Esophagus squamous epithelium (tissue), 4 donors: ENCODE measurements at regions not wholly inside any gene's neighbourhood (a gene's known extent, or its start where the extent isn't known, plus 50 kb on each side); places are given as distances from the start of the nearest gene placed in this dataset.

Source experiments
- CTCF ChIP-seq, 6 experiments: fragments of 450-650 bp in 4 of 6; fragments of 200-600 bp in 2 of 6; sonication (generic) in 2 of 6; IDR thresholded peaks; one replicate each; pipeline ENCODE4 v1.5.1; 2016 to 2019; ENCODE audit warnings: antibody characterized with exemption in 6 of 6, mild to moderate bottlenecking in 4 of 6, moderate library complexity in 4 of 6
- POLR2A ChIP-seq, 4 donors: fragments of 450-650 bp; IDR thresholded peaks; one replicate each; pipeline ENCODE4 v1.6.1; 2017; ENCODE audit warnings: antibody characterized with exemption in 4 of 4, mild to moderate bottlenecking in 4 of 4, moderate library complexity in 3 of 4

DNA sequence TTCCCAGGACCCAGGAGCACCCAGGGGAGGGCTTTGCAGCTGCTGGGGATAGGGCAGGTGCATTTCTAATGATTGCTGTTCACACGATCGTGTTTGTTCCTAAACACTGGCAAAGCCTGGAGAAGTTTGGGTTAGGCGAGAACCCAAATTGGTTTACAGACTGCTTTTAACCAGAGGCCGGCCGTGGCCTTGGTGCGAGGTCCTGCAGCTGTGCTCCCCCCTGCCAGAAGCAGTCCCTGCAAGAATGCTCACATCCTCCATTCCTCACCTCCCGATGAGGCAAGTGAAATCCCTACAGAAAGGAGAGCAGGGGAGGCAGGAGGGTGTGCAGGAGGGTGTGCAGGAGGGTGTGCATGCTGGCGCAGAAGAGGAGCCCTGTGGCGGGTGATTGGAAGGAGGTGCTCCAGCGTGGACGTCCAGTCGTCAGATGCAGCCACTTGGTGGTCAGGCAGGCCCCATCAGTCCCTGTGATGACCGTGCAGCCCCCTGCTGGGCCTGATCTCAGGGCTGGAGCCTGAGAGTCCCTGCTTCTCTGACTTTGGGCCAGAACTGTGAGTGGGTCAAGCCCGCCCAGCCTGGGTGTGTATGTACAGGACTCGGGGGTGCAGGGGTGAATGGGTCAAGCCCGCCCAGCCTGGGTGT, 55.7 kb upstream of the FRMD1 start:
- TF ChIP-seq CTCF (IDR thresholded peaks at IDR 0.05) (no peak), POLR2A (IDR thresholded peaks at IDR 0.05) (no peak)
